H1 (cell line): ENCODE measurements at regions not wholly inside any gene's neighbourhood (a gene's known extent, or its start where the extent isn't known, plus 50 kb on each side); places are given as distances from the start of the nearest gene placed in this dataset.

ENCODE experiments used
- ASH2L ChIP-seq: fragments of 200-600, 300-600 bp; sonication (generic); IDR thresholded peaks from one replicate; pipeline ENCODE4 v1.7.1; 2017; ENCODE audit warnings: low read length
- BACH1 ChIP-seq: IDR thresholded peaks from 2 replicates; pipeline ENCODE4 v1.6.1; 2012; ENCODE audit warnings: low read length, improper control_type of control experiment
- BCL11A ChIP-seq, 2 experiments: IDR thresholded peaks; one replicate each; pipeline ENCODE4 v1.6.1; 2011; ENCODE audit warnings: low read depth in 2 of 2, low read length in 2 of 2, mild to moderate bottlenecking in 2 of 2
- CBX5 ChIP-seq: fragments of 300-800, 300-1000 bp; sonication (generic); IDR thresholded peaks from 2 replicates; pipeline ENCODE4 v1.7.1; 2016; ENCODE audit warnings: antibody characterized with exemption, low read length, low read depth
- EP300 ChIP-seq, 2 experiments: IDR thresholded peaks; 1 replicate in 1 of 2; 2 replicates in 1 of 2; pipeline ENCODE4 v1.6.1; 2011 to 2012; ENCODE audit warnings: low read depth in 2 of 2, low read length in 2 of 2, mild to moderate bottlenecking in 2 of 2, borderline replicate concordance in 1 of 2, inconsistent platforms in 1 of 2, moderate library complexity in 1 of 2
- JUND ChIP-seq: IDR thresholded peaks from 2 replicates; pipeline ENCODE4 v1.6.1; 2011; ENCODE audit warnings: mild to moderate bottlenecking, improper control_type of control experiment, low read length
- NANOG ChIP-seq: IDR thresholded peaks from 2 replicates; pipeline ENCODE4 v1.6.1; 2011; ENCODE audit warnings: low read length, low read depth, mild to moderate bottlenecking, inconsistent platforms; ENCODE audit not compliant: insufficient read depth, poor library complexity, severe bottlenecking
- PHF8 ChIP-seq: fragments of 200-600 bp; sonication (generic); conservative IDR thresholded peaks from 2 replicates; pipeline ENCODE4 v1.7.1; 2012; ENCODE audit warnings: low read depth, mild to moderate bottlenecking, inconsistent platforms, low read length, moderate library complexity
- SIRT6 ChIP-seq: IDR thresholded peaks from one replicate; pipeline ENCODE4 v1.7.1; 2012; ENCODE audit warnings: low read length, inconsistent platforms
- SIX5 ChIP-seq: IDR thresholded peaks from 2 replicates; pipeline ENCODE4 v1.6.1; 2011; ENCODE audit warnings: mild to moderate bottlenecking, low read depth, low read length
- SP1 ChIP-seq: IDR thresholded peaks from 2 replicates; pipeline ENCODE4 v1.6.1; 2011; ENCODE audit warnings: low read depth, low read length
- SP2 ChIP-seq: IDR thresholded peaks from 2 replicates; pipeline ENCODE4 v1.6.1; 2012; ENCODE audit warnings: mild to moderate bottlenecking, low read length, inconsistent platforms
- SP4 ChIP-seq: IDR thresholded peaks from 2 replicates; pipeline ENCODE4 v1.6.1; 2012; ENCODE audit warnings: low read length, inconsistent platforms
- TBP ChIP-seq: IDR thresholded peaks from 2 replicates; pipeline ENCODE4 v1.6.1; 2011; ENCODE audit warnings: low read depth, low read length, improper control_type of control experiment
- ZNF274 ChIP-seq: IDR thresholded peaks from 2 replicates; pipeline ENCODE4 v1.7.0; 2012; ENCODE audit warnings: low read length, borderline replicate concordance; ENCODE audit errors: extremely low read depth

DNA sequence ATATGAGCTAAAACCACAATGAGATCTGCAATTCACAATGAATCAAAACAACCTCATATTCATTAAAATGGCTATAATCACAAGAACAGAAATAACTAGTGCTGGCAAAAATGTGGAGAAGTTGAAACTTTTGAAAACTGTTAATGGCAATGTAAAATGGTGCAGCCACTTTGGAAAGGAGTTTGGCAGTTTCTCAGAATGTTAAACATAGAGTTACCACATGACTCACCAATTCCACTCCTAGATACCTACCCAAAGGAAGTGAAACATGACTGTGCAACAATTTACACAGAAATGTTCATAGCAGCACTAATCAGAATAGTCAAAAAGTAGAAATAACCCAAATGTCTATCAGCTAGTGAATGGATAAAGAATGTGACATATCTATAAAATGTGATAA lies 862.2 kb downstream of the DTWD2 start (continued):
- TF ChIP-seq PHF8, result no peak
- TF ChIP-seq ZNF274, result no peak
- no peak for TF ChIP-seq SP1
- no peak for TF ChIP-seq BCL11A (IDR thresholded peaks at IDR 0.05; ENCODE audit: low read depth in 2 of 2, low read length in 2 of 2)
- no peak for TF ChIP-seq NANOG
- no peak for TF ChIP-seq SIRT6
- no peak for TF ChIP-seq SP2
- TF ChIP-seq TBP, result no peak
- no peak for TF ChIP-seq JUND
- no peak for TF ChIP-seq BACH1
- TF ChIP-seq CBX5, result no peak
- no peak for TF ChIP-seq SP4
- TF ChIP-seq EP300 (IDR thresholded peaks at IDR 0.05; ENCODE audit: borderline replicate concordance in 1 of 2, low read depth in 2 of 2, low read length in 2 of 2), result no peak
- TF ChIP-seq ASH2L, result no peak
- TF ChIP-seq SIX5, result no peak
